HG03571 (cell line): ENCODE measurements at regions not wholly inside any gene's neighbourhood (a gene's known extent, or its start where the extent isn't known, plus 50 kb on each side); places are given as distances from the start of the nearest gene placed in this dataset.

Experiments
- ATAC-seq: cut with Tn5 transposase; IDR thresholded peaks from one replicate; pipeline ENCODE4 v1.9.1; 2021; ENCODE audit not compliant: unreplicated experiment

GRCh38 chr18:44187090-44187489 is 493.6 kb upstream of the SETBP1 start:
- no peak for ATAC-seq

GRCh38 chr18:44195394-44196140 is 485.1 kb upstream of the SETBP1 start:
- ATAC-seq: no peak

GRCh38 chr18:44197832-44198611 is 482.7 kb upstream of the SETBP1 start:
- ATAC-seq: no peak

- no peak for ATAC-seq
These were observed 481.9 kb upstream of the SETBP1 start for GRCh38 chr18:44198612-44199284.

- no peak for ATAC-seq
These were observed 467.4 kb upstream of the SETBP1 start for GRCh38 chr18:44213293-44213692.

- ATAC-seq: no peak
These were observed 466.3 kb upstream of the SETBP1 start for GRCh38 chr18:44214396-44214795.

GRCh38 chr18:44216169-44216568 is 464.5 kb upstream of the SETBP1 start:
- ATAC-seq: no peak

GRCh38 chr18:44227501-44227900 is 453.2 kb upstream of the SETBP1 start:
- no peak for ATAC-seq

GRCh38 chr18:44229693-44230108 is 451.0 kb upstream of the SETBP1 start:
- no peak for ATAC-seq

GRCh38 chr18:44231936-44232335 is 448.8 kb upstream of the SETBP1 start:
- ATAC-seq: no peak

GRCh38 chr18:44232500-44232899 is 448.2 kb upstream of the SETBP1 start:
- no peak for ATAC-seq

GRCh38 chr18:44238454-44238853 is 442.2 kb upstream of the SETBP1 start:
- ATAC-seq: no peak

GRCh38 chr18:44238911-44239310 is 441.8 kb upstream of the SETBP1 start:
- no peak for ATAC-seq

- ATAC-seq: no peak
These were observed 439.7 kb upstream of the SETBP1 start for GRCh38 chr18:44241020-44241419.

GRCh38 chr18:44245019-44245418 is 435.7 kb upstream of the SETBP1 start:
- no peak for ATAC-seq

- no peak for ATAC-seq
These were observed 434.7 kb upstream of the SETBP1 start for GRCh38 chr18:44246001-44246400.

GRCh38 chr18:44258086-44258485 is 422.6 kb upstream of the SETBP1 start:
- ATAC-seq: no peak

GRCh38 chr18:44258576-44258975 is 422.1 kb upstream of the SETBP1 start:
- no peak for ATAC-seq

- no peak for ATAC-seq
These were observed 421.1 kb upstream of the SETBP1 start for GRCh38 chr18:44259610-44260009.

- ATAC-seq: no peak
These were observed 415.3 kb upstream of the SETBP1 start for GRCh38 chr18:44265437-44265836.

- no peak for ATAC-seq
These were observed 407.4 kb upstream of the SETBP1 start for GRCh38 chr18:44273298-44273697.

- ATAC-seq: no peak
These were observed 400.2 kb upstream of the SETBP1 start for GRCh38 chr18:44280479-44280878.
